BE2C (cell line): ENCODE measurements at regions not wholly inside any gene's neighbourhood (a gene's known extent, or its start where the extent isn't known, plus 50 kb on each side); places are given as distances from the start of the nearest gene placed in this dataset.
A peak's percentile ranks its signal among the peaks of the same experiment; 100 is the strongest.

Experiments used
- DNase-seq: peaks from one replicate; pipeline ENCODE4 v3.0.0-alpha.2; 2020
- H3K27me3 ChIP-seq: fragments of 250-450 bp; sonication (Bioruptor Pico); 2 replicates; pipeline ENCODE4 v1.5.1; 2020; ENCODE audit warnings: mild to moderate bottlenecking
- H3K36me3 ChIP-seq: fragments of 250-450 bp; sonication (Bioruptor Pico); 2 replicates; pipeline ENCODE4 v1.5.1; 2020; ENCODE audit warnings: mild to moderate bottlenecking
- H3K4me1 ChIP-seq: fragments of 250-450 bp; sonication (Bioruptor Pico); 2 replicates; pipeline ENCODE4 v1.5.1; 2020
- H3K4me3 ChIP-seq: 2 replicates; pipeline ENCODE4 v1.5.1; 2011; ENCODE audit warnings: low read depth, low read length
- H3K9me3 ChIP-seq: fragments of 250-450 bp; sonication (Bioruptor Pico); 2 replicates; pipeline ENCODE4 v1.5.1; 2020
- CTCF ChIP-seq: IDR thresholded peaks from 2 replicates; pipeline ENCODE4 v1.5.1; 2012; ENCODE audit warnings: mild to moderate bottlenecking, low read depth, low read length

GRCh38 chr10:7075110-7075509, 335.7 kb downstream of the SFMBT2 start:
- H3K9me3 ChIP-seq, result no peaks in the 10 kb centered on the region
- H3K4me3 ChIP-seq, result no peak overlapping the region
- peaks cover 9% of the 10 kb centered on the region; the same call in 1 of the 2 replicates for H3K27me3 ChIP-seq
- no peak for DNase-seq
- no peaks in the 10 kb centered on the region for H3K4me1 ChIP-seq
- H3K36me3 ChIP-seq, result no peaks in the 10 kb centered on the region
- TF ChIP-seq CTCF, result no peak

GRCh38 chr10:7071421-7071820, 339.4 kb downstream of the SFMBT2 start:
- Histone ChIP-seq H3K9me3 (no peaks in the 10 kb centered on the region), H3K4me3 (no peak overlapping the region), H3K4me1 (no peaks in the 10 kb centered on the region), H3K27me3 (peaks cover 3% of the 10 kb centered on the region; the same call in 1 of the 2 replicates), H3K36me3 (no peaks in the 10 kb centered on the region)
- no peak for DNase-seq
- TF ChIP-seq CTCF, result no peak

- Histone ChIP-seq H3K4me3 (no peak overlapping the region), H3K36me3 (no peaks in the 10 kb centered on the region), H3K27me3 (peaks cover 3% of the 10 kb centered on the region; the same call in 1 of the 2 replicates), H3K4me1 (no peaks in the 10 kb centered on the region), H3K9me3 (no peaks in the 10 kb centered on the region)
- DNase-seq, result no peak
- TF ChIP-seq CTCF, result no peak
These were observed 339.9 kb downstream of the SFMBT2 start for GRCh38 chr10:7070950-7071349.

- H3K4me3 ChIP-seq, result no peak overlapping the region
- no peaks in the 10 kb centered on the region for H3K36me3 ChIP-seq
- no peaks in the 10 kb centered on the region for H3K9me3 ChIP-seq
- no peak for TF ChIP-seq CTCF
- peaks cover 3% of the 10 kb centered on the region; the same call in 1 of the 2 replicates for H3K27me3 ChIP-seq
- no peak for DNase-seq
- no peaks in the 10 kb centered on the region for H3K4me1 ChIP-seq
These were observed 341.1 kb downstream of the SFMBT2 start for GRCh38 chr10:7069706-7070105.

GRCh38 chr10:7056216-7056615, 354.6 kb downstream of the SFMBT2 start:
- no peak for DNase-seq
- H3K9me3 ChIP-seq, result no peaks in the 10 kb centered on the region
- H3K4me3 ChIP-seq, result no peak overlapping the region
- H3K36me3 ChIP-seq, result no peaks in the 10 kb centered on the region
- H3K27me3 ChIP-seq, result no peaks in the 10 kb centered on the region
- no peaks in the 10 kb centered on the region for H3K4me1 ChIP-seq
- TF ChIP-seq CTCF, result no peak

- DNase-seq, result peak; percentile 38
- H3K9me3 ChIP-seq, result no peaks in the 10 kb centered on the region
- no peaks in the 10 kb centered on the region for H3K4me1 ChIP-seq
- H3K27me3 ChIP-seq, result no peaks in the 10 kb centered on the region
- peak; percentile 67 for TF ChIP-seq CTCF
- no peaks in the 10 kb centered on the region for H3K36me3 ChIP-seq
- no peak overlapping the region for H3K4me3 ChIP-seq
These were observed 355.9 kb downstream of the SFMBT2 start for GRCh38 chr10:7054915-7055314.
